PC-9 (cell line): ENCODE measurements at regions not wholly inside any gene's neighbourhood (a gene's known extent, or its start where the extent isn't known, plus 50 kb on each side); places are given as distances from the start of the nearest gene placed in this dataset.
"Not testable (repeated sequence)": the region's sequence is repeated elsewhere in the genome, so short reads cannot be mapped to it uniquely, and the experiment has no call there.

Experiments
- BruUV-seq: library from RNA; stranded (reverse); fragments of 400-500 nt; replicated peaks from 2 replicates; lab custom pipeline; 2021; lab: Mats Ljungman, UMichigan
- CTCF ChIA-PET: fragments of 300-600 bp; sonication (Branson Sonifier 250); formaldehyde crosslinking; loops from one replicate; lab custom pipeline; 2022; ENCODE audit warnings: antibody characterized with exemption; lab: Charles Lee
- POLR2A ChIA-PET: fragments of 300-600 bp; sonication (Branson Sonifier 250); formaldehyde crosslinking; loops from one replicate; lab custom pipeline; 2022; ENCODE audit warnings: antibody characterized with exemption; ENCODE audit not compliant: unreplicated experiment; lab: Charles Lee
- DNase-seq, 2 experiments: peaks; one replicate each; pipeline versions ENCODE4 v3.0.0 to v3.0.0-alpha.2; 2015 to 2022; ENCODE audit warnings: mixed read lengths in 1 of 2
- H2AFZ ChIP-seq: fragments of 200-600 bp; sonication (generic); 2 replicates; pipeline ENCODE4 v1.8.1; 2017; ENCODE audit warnings: antibody characterized with exemption
- H3F3A ChIP-seq: fragments of 200-600 bp; sonication (generic); 2 replicates; pipeline ENCODE4 v1.8.1; 2017; ENCODE audit warnings: antibody characterized with exemption, mild to moderate bottlenecking, low read depth; ENCODE audit not compliant: insufficient read depth
- H3K27ac ChIP-seq: fragments of 200-600 bp; sonication (generic); 2 replicates; pipeline ENCODE4 v1.6.1; 2016; ENCODE audit warnings: mixed run types
- H3K27me3 ChIP-seq: fragments of 200-600 bp; sonication (generic); 2 replicates; pipeline ENCODE4 v1.6.1; 2016; ENCODE audit warnings: low read depth, mixed run types; ENCODE audit not compliant: insufficient read depth
- H3K36me3 ChIP-seq: fragments of 200-600 bp; sonication (generic); 2 replicates; pipeline ENCODE4 v1.6.1; 2016; ENCODE audit warnings: low read depth, mixed run types
- H3K4me1 ChIP-seq: fragments of 200-600 bp; sonication (generic); replicated peaks from 2 replicates; pipeline ENCODE4 v1.6.1; 2016; ENCODE audit warnings: mixed run types; ENCODE audit not compliant: insufficient read depth
- H3K4me2 ChIP-seq: fragments of 200-600 bp; sonication (generic); 2 replicates; pipeline ENCODE4 v1.6.1; 2017; ENCODE audit warnings: mixed run types
- H3K4me3 ChIP-seq: fragments of 200-600 bp; sonication (generic); 2 replicates; pipeline ENCODE4 v1.6.1; 2016; ENCODE audit warnings: mixed run types
- H3K79me2 ChIP-seq: fragments of 200-600 bp; sonication (generic); 2 replicates; pipeline ENCODE4 v1.6.1; 2017; ENCODE audit warnings: low read depth, mixed run types
- H3K9me2 ChIP-seq: fragments of 200-600 bp; sonication (generic); 2 replicates; pipeline ENCODE4 v1.8.1; 2017; ENCODE audit warnings: mild to moderate bottlenecking; ENCODE audit not compliant: insufficient read depth
- H3K9me3 ChIP-seq: fragments of 200-600 bp; sonication (generic); 2 replicates; pipeline ENCODE4 v1.8.1; 2016; ENCODE audit warnings: low read depth; ENCODE audit not compliant: insufficient read depth
- H4K20me1 ChIP-seq: fragments of 200-600 bp; sonication (generic); 2 replicates; pipeline ENCODE4 v1.8.1; 2017; ENCODE audit not compliant: insufficient read depth
- intact Hi-C: fragments of 100-400 bp; cut with micrococcal nuclease; formaldehyde crosslinking; loops from one replicate; pipeline ENCODE4 v1.10.0; 2022; ENCODE audit not compliant: unreplicated experiment

GRCh38 chr17:45554479-45554878, 64.0 kb upstream of the PLEKHM1 start:
- POLR2A ChIA-PET, H3K36me3 ChIP-seq, H3K79me2 ChIP-seq, H3K4me3 ChIP-seq, DNase-seq, H4K20me1 ChIP-seq, H3K4me2 ChIP-seq, CTCF ChIA-PET, H3F3A ChIP-seq, H3K4me1 ChIP-seq, H3K27ac ChIP-seq, H2AFZ ChIP-seq, H3K9me3 ChIP-seq, H3K27me3 ChIP-seq, BruUV-seq, H3K9me2 ChIP-seq, intact Hi-C loops: not testable (repeated sequence)

GRCh38 chr17:45558821-45559220, 68.3 kb upstream of the PLEKHM1 start:
- BruUV-seq, DNase-seq, CTCF ChIA-PET, H3K27ac ChIP-seq, POLR2A ChIA-PET, H3K4me3 ChIP-seq, H3K9me2 ChIP-seq, H2AFZ ChIP-seq, H4K20me1 ChIP-seq, H3K4me2 ChIP-seq, intact Hi-C loops, H3K27me3 ChIP-seq, H3K4me1 ChIP-seq, H3F3A ChIP-seq, H3K9me3 ChIP-seq, H3K36me3 ChIP-seq, H3K79me2 ChIP-seq: not testable (repeated sequence)

GRCh38 chr17:45562868-45563267, 72.3 kb upstream of the PLEKHM1 start:
- CTCF ChIA-PET, H3K9me3 ChIP-seq, H3K9me2 ChIP-seq, H3K27me3 ChIP-seq, H3K4me2 ChIP-seq, H3K27ac ChIP-seq, H3K79me2 ChIP-seq, intact Hi-C loops, DNase-seq, BruUV-seq, H3K4me1 ChIP-seq, H3F3A ChIP-seq, H2AFZ ChIP-seq, H3K4me3 ChIP-seq, H4K20me1 ChIP-seq, H3K36me3 ChIP-seq, POLR2A ChIA-PET: not testable (repeated sequence)

GRCh38 chr17:45563283-45563682, 72.8 kb upstream of the PLEKHM1 start:
- not testable (repeated sequence) for H3K27ac ChIP-seq

GRCh38 chr17:45568275-45568674, 77.8 kb upstream of the PLEKHM1 start:
- H3K4me3 ChIP-seq, POLR2A ChIA-PET, H3K36me3 ChIP-seq, H3K27me3 ChIP-seq, DNase-seq, BruUV-seq, H3K27ac ChIP-seq, H3K4me1 ChIP-seq, H3K9me2 ChIP-seq, H2AFZ ChIP-seq, CTCF ChIA-PET, H3K4me2 ChIP-seq, H3F3A ChIP-seq, H4K20me1 ChIP-seq, H3K9me3 ChIP-seq, H3K79me2 ChIP-seq, intact Hi-C loops: not testable (repeated sequence)

More at GRCh38 chr17:45563283-45563682, 72.8 kb upstream of the PLEKHM1 start:
- H3K4me1 ChIP-seq, H3K27me3 ChIP-seq, CTCF ChIA-PET, H3K9me3 ChIP-seq, H3K9me2 ChIP-seq, H4K20me1 ChIP-seq, DNase-seq, BruUV-seq, H3K79me2 ChIP-seq, H3K4me2 ChIP-seq, H3K4me3 ChIP-seq, H2AFZ ChIP-seq, H3K36me3 ChIP-seq, H3F3A ChIP-seq, intact Hi-C loops, POLR2A ChIA-PET: not testable (repeated sequence)

- H3K4me1 ChIP-seq, H3K4me3 ChIP-seq, H3K36me3 ChIP-seq, H3K27me3 ChIP-seq, H3K9me3 ChIP-seq, H3K79me2 ChIP-seq, H4K20me1 ChIP-seq, BruUV-seq, H2AFZ ChIP-seq, H3K4me2 ChIP-seq, H3K27ac ChIP-seq, H3F3A ChIP-seq, POLR2A ChIA-PET, DNase-seq, intact Hi-C loops, H3K9me2 ChIP-seq, CTCF ChIA-PET: not testable (repeated sequence)
Measured at GRCh38 chr17:45573326-45573725, 82.8 kb upstream of the PLEKHM1 start.
